DMS 273 (cell line): ENCODE measurements at regions not wholly inside any gene's neighbourhood (a gene's known extent, or its start where the extent isn't known, plus 50 kb on each side); places are given as distances from the start of the nearest gene placed in this dataset.

ENCODE experiments used
- DNase-seq: peaks from one replicate; lab custom pipeline; 2025; ENCODE audit not compliant: unreplicated experiment; lab: John Stamatoyannopoulos, UW

DNA sequence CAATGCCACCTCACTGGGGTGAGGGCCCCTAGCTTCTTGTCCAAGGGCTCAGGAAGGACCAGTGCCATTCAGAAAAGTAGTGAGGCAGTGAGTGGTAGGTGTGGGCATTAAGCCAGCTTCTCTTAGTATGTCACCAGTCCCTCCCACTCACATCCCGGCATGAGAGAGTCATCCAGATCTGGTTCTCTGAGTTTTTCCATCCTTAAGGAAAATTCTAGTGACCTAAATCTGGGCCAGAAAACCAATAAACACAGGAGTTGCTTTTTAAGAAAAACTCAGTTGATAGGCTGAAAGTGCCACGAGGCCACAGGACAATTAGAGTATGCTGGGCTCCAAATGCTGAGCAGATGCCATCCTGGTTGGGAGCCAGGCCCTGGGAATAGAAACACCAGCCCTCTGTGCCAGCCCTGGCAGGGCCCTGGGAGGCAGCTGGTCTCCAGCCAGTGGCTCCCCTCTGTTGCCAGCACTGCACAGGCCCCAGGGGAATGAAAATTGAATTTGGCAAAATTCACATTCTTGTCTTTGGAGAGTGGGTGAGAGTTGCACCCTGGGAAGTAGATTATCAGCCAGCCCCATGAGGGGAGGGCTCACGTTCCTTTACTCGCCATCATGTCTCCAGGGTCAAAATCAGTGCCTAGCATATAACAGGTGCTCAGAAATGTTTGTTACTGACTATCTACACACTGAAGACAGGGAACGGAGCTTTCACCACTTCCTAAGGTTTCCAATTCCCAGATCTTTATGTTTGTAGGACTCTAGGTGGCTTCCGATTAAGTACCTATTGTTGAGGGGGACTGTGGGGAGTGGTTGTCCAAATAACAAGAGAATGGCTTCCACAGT is 52.8 kb downstream of the FAM43A start:
- peak; percentile 99 for DNase-seq

DNA sequence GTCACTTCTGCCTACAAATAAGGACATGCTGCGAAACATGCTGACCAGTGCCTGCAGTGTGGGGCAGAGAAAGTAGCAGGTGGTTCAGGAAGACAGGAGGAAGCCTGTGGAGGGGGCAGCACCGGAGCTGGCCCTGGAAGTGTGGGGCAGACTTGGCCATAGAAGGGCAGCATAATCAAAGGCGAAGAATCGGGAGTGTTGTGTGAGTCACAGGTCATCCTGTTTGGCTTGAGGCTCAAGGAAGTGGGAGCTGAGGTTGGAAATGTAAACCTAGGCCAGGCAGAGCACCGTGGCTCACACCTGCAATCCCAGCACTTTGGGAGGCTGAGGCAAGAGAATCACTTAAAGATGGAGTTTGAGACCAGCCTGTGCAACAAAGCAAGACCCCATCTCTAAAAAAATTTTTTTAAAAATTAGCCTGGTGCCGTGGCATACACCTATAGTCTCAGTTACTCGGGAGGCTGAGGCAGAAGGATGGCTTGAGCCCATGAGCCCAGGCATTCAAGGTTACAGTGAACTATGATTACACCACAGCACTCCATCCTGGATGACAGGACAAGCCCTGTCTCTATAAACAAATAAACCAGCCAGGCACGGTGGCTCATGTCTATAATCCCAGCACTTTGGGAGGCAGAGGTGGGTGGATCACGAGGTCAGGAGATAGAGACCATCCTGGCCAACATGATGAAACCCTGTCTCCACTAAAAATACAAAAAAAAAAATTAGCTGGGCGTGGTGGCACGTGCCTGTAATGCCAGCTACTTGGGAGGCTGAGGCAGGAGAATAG is 54.0 kb downstream of the FAM43A start:
- no peak for DNase-seq

DNA sequence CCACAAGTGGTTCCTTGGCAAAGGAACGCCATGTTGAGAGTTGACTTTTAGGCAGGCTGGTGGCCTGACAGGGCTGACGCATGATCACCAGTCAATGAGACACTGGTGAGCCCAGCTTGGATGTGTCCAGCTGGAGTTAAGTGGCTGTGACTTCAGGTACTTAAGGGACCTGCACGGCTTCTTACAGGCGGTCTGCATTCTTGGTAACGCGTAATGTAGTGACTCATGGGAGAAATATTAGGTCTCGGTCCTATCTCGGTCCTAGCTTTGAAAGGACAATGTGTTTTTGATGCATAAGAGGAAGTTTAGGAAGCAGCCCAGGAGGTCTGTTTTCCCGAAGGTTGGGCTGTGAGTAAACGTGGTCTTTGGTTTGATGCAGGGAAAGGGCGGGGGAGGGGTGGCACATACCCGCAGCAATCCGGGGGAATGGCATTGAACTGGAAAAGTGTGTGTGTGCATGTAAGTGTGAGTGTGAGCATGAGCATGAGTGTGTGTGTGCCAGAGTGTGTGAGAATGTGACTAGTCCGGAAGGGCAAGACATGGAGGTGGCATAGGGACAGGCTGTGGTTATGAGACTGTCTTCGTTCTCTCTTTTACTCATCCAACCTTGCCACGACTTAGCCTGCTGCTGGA is 55.3 kb downstream of the FAM43A start:
- DNase-seq = no peak

DNA sequence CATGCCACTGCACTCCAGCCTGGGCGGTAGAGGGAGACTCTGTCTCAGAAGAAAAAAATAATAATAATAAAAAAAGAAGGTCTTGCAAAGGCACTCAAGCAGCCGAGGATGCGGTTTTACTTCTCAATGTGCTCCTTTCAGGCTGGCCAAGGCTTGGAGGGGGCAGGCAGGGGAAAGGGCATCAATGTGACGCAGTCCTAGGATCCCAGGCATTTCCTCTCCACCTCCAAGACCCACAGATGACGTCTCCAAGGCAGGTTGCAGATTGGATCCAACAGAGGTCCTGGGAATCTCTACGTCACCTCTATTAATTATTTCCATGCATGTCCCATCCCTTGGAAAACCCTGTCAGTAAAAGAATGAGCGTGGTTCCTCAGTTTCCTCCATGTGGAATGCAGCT is 56.2 kb downstream of the FAM43A start:
- no peak for DNase-seq

DNA sequence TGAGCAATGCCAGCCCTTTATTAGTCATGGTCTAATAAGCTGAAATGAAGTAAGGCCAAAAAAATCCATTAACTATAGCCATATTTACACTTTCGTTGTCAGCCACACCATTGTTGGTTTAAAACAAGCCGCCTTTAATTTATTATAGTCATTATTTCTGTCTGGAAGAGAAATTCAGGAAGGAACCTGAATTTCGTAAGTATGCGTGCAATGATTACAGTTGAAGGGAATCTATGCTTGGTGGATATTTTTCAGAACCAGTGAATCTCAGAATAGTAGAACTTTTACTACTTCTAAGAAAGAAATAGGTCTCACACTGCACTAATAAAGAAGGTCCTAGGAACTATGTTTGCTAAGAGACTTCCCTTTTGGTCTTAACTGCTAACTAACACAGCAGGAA is 59.1 kb downstream of the FAM43A start:
- no peak for DNase-seq

DNA sequence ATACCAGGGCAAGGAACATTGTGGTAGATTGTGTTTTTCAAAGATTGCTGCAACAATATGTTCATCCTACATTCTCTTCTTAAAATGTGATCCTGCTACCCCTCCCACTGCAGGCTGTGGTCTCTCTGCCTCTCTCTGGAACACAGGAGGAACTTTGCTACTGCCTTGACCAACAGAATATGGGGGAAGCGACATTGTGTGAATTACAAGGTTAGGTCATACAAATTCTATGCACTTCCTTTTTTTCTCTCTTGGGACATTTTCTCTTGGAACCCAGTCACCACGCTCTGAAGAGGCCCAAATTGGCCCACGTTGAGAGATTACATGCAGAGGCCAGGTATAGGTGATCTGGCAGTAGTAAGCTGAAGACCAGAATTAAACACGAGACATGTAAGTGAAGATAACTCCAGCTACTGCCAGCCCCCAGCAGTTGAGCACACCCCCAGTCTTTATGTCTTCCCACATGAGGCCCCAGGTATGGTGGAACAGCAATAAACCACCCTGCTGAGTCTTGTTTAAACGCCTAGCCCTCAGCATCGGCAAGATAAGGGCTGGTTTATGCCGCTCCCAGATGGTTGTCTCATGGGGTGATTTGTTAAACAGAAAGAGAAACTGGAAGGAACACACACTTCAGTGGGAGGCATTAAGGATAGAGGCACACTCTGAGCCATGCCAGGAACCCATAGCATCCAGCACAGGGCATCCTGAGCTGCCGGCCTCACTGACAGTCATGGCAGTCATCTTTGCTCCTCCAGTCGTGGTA is 59.9 kb downstream of the FAM43A start:
- DNase-seq = no peak

DNA sequence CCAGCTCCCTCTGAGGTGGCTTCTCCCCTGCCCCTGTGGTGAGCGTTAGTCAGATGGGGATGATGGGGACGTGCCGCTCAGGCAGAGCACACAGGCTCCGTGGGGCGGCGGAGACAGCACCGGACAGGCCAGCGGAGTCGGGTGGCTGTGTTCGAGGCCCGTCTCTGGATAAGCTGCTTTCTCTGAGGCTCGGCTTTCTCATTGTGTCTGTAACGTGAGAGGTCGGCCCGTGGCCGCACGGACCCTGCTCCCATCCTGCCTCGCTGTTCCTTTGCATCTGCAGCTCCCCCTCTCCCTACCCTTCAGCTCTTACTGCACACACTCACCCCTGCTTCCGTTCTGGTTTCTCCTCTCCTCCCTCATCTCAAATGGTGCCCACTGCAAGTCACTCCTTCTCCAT is 62.5 kb downstream of the FAM43A start:
- DNase-seq = no peak

DNA sequence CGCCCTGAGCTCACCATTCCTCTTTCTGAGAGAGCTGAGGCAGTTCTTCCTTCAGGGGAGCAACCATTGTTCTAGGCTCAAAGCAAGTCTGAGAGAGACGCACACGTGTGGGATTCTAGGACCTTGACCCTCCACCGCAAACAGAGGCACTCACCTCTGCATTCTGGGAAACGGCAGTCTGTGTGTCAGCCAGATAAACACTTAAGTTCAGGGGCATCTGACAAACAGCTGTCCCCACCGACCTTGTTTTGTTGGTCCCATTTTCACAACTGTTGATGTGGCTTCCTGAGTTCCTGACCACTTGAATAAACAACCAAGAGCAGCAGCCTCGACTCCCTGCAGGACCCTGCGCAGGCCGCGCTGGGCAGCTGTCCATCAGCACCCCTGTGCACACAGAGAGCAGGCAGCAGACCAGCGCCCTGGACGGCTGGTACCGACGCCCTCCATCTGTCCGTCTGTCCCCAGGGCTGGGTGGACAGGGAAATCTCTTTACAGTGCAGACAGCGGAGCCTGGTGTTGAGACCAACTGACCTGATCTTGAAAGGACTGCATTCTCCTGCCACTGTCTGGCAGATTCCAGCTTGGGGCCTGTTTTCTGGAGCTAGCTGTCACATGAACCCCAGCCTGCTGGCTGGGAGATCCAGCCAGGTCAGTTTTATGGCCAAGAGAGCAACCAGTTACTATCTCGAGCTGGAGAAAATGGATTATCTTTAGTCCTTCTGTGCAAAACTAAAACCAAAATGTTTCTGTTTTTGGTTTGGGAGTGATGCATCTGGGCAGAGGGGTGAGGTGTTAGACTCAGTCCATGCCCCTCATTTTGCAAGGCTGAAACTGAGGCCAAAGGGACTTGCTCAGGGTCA is 64.2 kb downstream of the FAM43A start:
- DNase-seq = no peak

DNA sequence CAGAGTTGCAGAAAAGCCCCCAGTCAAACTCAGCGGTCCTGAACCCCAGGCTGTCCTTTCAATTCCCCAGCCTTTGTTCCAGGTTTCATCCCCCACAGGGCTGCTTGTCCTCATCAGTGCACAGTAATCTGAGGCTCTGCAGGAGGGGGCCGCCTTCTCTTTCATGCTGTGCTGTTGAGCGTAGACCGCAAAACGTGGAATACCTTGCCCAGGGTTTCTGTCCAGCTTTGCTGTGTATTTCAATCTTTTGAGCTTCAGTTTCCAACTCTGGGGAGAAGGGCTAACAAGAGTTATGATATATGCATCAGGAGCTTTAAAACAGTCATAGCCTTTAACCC is 64.8 kb downstream of the FAM43A start:
- no peak for DNase-seq

DNA sequence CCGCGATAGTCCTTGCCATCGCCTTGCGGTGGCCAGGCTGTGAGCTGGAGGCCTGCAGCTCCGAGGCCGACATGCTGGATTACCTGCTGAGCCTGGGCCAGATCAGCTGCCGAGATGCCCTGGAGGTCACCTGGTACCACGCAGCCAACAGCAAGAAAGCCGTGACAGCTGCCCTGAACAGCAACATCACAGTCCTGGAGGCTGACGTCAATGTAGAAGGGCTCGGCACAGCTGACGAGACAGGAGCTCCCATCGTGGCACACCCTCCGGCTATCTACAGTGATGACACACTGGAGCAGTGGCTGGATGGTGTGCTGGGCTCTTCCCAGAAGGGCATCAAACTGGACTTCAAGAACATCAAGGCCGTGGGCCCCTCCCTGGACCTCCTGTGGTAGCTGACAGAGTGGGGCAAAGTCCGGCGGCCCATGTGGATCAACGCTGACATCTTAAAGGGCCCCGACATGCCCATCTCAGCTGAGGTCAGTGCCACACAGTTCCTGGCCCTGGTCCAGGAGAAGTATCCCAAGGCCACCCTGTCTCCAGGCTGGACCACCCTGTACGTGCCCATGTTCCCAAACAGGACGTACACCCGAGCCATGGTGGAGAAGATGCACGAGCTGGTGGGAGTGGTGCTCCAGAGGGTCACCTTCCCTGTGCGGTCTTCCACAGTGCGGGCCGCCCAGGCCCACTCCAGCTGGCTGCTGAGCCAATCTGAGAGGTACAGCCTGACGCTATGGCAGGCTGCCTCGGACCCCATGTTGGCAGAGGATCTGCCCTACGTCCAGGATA is 70.2 kb downstream of the FAM43A start:
- DNase-seq = no peak

DNA sequence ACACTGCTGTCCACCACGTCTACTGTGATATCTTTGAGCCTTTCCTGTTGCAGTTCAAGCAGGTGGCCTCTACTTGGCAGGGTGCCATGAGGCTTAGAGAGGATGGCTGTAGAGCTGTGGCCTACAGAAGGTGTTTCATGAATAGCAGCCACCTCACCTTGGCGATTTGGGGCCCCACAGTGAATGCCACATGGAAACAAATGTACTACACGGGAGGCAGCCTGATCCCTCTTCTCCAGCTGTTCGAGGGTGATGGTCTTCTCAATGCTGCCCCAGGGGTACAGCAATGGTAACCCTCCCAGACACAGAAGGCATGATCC is 70.7 kb downstream of the FAM43A start:
- DNase-seq = peak; percentile 60

DNA sequence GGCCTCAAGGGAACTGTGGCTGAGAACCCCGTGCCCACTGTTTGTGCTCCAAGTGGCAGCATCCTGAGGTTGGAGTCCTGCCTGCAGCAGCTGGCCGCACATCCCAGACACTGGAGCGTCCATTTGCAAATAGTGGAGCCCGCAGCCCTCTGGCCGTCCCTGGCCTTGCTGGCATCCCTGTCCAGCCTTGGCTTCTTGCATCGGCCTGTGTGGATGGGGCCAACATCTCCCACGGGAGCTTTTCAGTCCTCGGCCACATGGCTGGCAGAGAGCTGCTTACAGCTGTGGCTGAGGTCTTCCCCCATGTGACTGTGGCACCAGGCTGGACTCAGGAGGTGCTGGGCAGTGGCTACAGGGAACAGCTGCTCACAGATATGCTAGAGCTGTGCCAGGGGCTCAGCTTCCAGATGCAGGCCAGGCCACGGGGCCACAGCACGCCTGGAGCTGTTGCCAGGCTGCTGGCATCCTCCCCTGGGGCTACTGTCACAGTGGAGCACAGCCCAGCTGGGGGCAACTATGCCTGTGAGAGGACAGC is 71.2 kb downstream of the FAM43A start:
- DNase-seq = peak; percentile 59

DNA sequence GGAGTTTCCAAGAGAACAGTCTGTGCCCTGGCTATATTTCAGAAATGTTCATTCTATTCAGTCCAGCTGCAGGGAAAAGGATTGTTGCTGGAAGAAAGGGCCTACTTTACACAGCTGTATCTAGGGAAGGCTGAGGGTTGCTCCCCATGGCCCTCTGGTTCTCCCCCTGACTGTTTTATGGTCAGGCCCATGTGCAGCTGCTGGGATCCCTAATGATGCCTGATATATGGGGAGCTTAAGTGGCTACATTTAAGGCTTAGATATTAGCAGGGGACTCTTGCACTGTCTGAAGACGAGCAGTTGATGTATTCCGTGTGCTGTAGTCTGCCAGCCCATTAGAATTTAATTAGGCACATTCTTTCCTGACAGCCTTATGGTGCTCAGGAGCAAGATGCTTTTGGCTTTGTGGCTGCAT is 72.0 kb downstream of the FAM43A start:
- DNase-seq = peak; percentile 77

DNA sequence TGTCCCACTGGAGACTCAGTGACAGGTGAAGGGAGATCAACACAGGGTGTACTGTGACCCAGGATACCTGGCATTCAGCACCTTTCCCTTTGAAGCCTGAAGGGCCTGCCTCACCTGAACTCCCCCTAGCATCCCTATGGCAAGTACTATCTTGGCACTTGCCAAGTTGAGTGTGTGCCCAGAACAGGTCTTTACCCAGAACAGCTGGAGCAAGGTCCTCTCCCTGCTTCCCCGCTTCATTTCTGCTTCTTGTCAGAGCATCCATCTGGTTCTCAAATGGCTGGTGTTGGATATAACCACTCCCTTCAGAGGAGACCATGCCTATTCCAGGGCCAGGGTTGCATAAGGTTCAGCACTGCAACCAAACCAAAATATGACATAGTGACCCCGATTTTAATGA is 73.0 kb downstream of the FAM43A start:
- DNase-seq = peak; percentile 59

DNA sequence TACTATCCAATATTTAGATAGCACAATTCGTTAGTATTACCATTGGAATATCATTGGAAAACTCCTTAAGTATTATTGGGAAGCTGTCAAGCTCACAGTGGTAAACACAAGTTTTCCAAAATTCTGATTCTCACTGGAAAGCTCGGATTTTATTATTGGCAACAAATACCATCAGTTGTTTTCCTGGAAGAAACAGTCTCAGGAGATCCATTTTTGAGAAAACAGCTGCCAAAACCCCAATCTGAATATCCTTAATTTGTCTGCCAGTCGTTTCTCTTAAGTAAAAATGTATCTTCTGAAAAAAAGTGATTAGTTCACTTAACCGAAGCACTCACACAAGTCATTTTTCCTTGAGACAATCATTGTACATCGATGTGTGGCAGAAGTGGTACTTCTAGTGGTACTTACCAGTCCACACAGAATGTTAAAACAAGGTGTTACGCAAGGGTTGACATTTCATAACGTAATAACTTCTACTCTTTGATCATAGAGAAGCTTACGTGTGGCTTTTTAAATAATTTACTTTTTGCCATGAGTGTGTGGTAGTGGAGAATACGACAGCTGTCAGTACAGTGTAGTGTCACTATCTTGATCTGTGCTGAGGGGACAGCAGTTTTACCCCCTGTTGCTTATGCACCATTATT is 74.9 kb downstream of the FAM43A start:
- peak; percentile 46 for DNase-seq

DNA sequence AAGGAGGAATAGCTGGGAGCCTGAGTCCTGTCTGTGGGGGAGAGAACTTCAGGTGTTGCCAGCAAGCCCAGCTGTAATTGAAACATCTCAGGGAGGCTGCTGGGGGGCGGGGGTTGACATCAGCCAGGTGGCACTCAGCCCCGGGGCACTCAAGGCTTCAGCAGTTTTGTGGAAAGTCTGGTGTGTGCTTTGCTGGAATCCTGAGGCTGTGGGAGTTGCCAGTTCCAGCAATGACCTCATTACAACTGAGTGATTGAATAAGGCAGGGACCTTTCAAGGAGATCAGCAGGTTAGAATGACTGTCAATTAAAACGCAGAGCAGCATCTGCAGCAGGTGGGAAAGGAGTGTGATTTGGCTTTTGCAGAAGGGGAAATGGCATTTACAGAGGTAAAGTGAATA is 75.7 kb downstream of the FAM43A start:
- peak; percentile 90 for DNase-seq

DNA sequence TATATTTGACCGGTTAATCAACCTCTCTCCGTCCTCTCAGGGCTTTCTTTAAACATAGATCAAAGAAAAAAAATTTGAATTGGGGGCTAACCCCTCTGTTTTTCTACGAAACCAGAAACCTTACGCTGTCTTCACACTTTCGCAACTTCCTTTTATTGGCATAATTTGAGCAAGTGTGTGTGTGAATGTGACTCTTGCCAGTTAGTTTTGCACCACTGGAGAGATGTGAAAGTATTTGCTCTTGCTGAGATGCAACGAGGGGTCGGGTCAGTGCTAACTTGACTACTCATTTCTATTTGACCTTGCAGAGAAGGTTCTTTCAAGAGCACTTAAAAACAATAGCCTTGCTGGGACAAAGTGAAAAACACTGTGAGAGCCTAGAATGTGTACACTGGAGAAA is 81.2 kb downstream of the FAM43A start:
- DNase-seq = no peak

DNA sequence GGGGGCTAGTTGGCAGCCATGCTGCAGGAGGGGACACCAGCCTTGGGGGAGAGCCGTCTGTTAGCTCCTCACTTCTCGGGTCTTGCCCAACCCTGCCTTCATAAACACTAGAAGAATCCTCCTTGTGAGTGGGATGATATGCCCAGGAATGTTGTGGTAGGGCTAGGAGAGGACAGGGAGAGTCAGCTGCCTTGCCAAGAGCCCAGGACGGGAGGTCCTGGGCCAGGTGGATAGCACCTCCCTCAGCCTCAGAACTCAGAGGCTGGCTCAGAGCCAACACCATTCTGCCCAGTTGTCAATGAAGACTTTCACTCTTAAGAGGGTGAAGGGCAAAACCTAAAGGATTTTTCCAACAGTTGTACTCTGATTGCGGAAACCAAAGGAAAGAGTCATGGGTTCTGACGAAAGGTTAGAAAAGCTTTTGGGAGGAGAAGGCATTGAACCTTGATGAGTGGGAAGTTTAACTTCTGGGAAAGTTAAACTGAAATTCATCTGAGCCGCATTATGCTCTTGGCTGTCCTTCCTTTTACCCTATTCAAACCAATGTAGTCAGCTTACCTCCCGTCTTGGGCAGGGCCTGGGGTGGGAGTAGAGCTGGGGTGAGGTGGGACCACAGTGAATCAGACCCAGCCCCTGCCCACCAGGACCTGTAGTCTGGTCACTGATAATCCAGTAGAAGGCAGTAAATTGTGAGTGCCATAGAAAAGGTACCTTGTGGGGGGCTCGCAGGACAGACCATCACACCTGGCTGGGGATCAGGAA is 81.9 kb downstream of the FAM43A start:
- DNase-seq = peak; percentile 32
